ENCODE measurements at regions not wholly inside any gene's neighbourhood (a gene's known extent, or its start where the extent isn't known, plus 50 kb on each side); places are given as distances from the start of the nearest gene placed in this dataset.

DNA sequence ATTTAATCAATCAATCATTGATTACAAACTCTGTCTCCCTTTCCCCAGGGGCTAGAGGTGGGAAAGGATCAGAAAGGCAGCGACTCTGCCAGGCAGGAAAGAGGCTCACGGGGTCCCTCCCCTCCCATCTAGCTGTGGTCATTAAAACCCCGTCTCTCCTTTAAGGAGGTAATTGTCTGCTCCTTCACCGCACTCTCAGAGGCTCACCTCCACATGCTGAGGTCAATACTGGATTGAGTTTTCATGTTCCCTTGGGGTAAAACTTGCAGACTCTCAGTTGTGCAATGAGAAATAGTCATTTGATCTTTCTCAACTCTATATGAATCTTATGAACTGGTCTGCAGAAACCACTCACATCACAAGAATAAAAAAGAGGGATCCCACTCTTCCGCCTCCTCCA lies 368.8 kb downstream of the ADRA2A start:
- DNase-seq (ENCODE audit: low read depth): no peak

GRCh38 chr10:111446966-111447365 lies 370.1 kb downstream of the ADRA2A start:
- no peak for DNase-seq (ENCODE audit: low read depth)

DNA sequence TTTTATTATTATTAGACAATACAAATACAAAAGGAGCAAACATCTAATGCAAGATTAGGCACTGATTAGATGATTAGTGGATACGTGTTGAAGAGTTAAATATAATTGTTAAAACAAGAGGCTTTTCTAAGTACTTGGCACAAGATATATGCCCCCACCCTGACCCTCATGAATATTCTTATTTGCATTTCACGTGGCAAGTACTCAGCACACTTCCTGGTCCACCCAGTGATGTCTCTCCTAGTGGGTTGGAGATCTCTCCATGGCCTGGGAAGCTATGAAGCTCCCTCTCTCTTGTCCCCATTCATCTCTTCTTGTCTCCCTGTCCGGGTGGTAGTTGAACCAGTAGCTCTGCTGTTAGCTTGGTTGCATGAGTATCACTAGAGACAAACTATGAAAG lies 375.3 kb downstream of the ADRA2A start:
- DNase-seq (ENCODE audit: low read depth): no peak

- no peak for DNase-seq (ENCODE audit: low read depth)
Observed at GRCh38 chr10:111455776-111456426, 379.1 kb downstream of the ADRA2A start.

DNA sequence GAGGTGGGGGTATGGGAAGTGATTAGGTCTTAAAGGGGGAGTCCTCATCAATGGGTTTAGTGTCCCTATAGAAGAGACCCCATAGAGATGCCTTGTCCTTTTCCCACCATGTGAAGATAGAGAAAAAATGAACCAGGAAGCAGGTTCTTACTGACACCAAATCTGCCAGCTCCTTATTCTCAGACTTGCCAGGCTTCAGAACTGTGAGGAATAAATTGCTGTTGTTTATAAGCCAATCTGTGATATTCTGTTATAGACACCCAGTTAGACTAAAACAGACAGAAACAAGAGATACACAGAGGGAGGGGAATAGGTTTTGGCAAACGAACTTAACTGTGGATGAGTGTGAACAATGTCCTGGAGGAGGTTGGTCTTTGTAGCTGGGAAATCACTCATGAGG lies 381.4 kb downstream of the ADRA2A start:
- DNase-seq (ENCODE audit: low read depth): no peak

DNA sequence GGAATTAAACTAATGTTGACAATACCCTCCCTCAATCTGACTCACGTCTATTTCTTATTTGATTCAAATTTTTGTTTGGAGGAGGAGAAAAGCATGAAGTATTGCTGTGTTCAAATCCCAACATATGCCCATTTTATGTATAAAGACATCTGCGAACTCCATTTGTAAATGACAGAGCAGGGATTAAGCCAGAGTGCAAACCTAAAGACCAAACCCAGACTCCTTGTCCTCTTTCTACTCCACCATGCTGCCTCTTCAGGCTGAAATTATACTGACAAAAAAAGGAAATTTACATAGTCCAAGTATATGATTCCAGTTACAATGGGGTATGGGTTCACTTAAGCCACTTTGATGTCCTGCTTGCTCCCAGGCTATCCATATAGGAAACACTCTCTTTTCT lies 383.1 kb downstream of the ADRA2A start:
- DNase-seq (ENCODE audit: low read depth): no peak

GRCh38 chr10:111472445-111472844 lies 395.6 kb downstream of the ADRA2A start:
- DNase-seq (ENCODE audit: low read depth): no peak

DNA sequence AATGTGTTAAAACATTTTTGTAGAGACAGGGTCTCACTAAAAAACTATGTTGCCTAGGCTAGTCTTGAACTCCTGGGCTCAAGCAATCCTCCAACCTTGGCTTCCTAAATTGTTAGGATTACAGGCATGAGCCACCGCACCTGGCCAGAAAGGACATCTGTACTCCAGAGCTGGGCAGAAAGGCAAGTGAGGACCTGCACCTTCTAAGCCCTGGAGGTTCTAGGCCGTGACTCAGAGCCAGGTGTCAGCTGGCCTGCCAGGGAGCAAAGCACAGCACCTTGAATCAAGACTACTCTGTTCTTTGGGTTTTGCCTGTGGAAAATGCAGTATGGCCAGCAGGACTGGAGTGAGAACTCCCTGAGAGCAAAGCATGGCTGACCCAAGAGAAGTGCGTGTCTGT lies 396.5 kb downstream of the ADRA2A start:
- no peak for DNase-seq (ENCODE audit: low read depth)

DNA sequence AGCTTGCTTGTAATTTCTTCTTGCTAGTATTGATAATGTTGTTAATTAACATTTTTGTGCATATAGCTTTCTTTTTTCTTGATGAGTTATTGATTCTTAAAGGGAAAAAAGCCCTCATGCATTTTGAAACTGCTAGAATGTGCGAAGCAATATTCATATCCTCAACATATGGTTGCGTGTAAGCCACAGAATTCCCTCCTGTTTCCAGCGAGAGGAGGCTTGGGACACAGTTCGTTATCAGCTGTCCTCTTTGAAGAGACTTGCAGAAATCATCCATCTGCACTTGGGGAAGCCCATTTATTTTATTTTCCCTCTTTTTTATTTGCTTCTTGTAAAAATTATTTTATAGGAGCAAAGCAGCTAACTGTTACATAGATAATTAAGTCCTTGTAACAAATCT lies 398.0 kb downstream of the ADRA2A start:
- DNase-seq (ENCODE audit: low read depth): no peak

- DNase-seq (ENCODE audit: low read depth): no peak
Observed at GRCh38 chr10:111475720-111476119, 398.9 kb downstream of the ADRA2A start.

DNA sequence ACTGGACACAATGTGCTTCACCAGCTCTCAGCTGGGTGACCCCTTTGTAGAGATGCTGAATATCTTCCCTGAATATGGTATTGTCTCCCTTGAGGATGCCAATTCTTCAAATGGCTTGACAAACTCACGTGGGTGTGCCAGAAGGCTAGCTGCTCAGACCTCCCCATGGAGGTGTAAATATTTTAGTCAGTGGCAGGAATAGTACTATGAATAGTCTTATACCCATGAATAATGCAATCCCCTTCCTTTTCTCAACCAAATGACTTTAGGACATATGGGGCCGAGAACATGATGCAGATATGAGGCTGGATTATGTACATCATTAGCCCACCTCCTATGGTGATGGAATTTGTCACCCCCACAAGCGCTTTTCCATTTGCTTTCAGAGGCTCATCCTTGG lies 401.8 kb downstream of the ADRA2A start:
- no peak for DNase-seq (ENCODE audit: low read depth)

- DNase-seq (ENCODE audit: low read depth): no peak
Observed at GRCh38 chr10:111479966-111480365, 403.1 kb downstream of the ADRA2A start.

DNA sequence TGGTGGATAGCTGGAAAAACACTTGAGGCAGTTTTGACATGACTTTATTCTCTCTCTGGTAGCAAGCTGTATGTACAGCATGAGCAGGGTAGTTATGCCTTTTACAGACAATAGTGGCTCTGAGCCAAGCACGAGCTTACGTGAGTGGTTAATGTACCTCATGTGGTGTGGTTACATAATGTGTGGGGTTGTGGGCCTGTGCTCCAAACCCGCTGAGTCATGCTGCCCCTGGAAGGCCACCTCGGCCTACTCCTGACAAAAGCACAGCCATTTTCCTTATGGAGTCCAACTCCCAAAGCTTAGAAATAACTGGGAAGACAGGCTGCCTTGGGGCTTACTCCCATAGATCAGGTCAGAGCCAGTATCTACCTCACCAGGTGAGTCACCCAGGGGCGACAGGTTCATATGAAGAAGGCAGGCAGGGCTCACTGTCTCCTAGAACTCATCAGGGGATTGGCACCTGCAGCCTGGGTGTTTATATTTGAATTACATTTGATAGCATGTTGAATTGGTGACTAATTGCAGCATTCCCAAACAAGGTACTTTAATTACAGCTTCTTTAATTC lies 404.5 kb downstream of the ADRA2A start:
- no peak for DNase-seq (ENCODE audit: low read depth)

- DNase-seq (ENCODE audit: low read depth): no peak
Observed at GRCh38 chr10:111481866-111482265, 405.0 kb downstream of the ADRA2A start.

- no peak for DNase-seq (ENCODE audit: low read depth)
Observed at GRCh38 chr10:111482621-111483216, 405.9 kb downstream of the ADRA2A start.

DNA sequence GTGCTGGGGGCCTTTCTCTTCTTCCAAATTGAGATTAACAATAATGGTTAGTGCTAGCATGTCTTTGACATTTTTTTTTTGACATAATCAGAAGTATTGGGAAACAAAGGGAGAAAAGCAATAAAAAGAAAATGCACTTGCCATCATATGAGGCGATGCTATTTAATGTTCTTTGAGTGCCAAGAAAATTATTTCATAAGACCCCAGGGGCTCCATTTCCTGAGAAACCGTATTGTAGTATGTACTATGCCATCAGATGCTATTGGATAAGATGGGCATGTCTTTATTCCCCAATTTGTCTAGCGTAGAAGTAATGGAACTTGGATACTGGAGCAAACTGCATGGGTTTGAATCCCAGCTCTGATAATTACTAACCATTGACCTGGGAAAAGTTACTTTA lies 408.9 kb downstream of the ADRA2A start:
- no peak for DNase-seq (ENCODE audit: low read depth)

DNA sequence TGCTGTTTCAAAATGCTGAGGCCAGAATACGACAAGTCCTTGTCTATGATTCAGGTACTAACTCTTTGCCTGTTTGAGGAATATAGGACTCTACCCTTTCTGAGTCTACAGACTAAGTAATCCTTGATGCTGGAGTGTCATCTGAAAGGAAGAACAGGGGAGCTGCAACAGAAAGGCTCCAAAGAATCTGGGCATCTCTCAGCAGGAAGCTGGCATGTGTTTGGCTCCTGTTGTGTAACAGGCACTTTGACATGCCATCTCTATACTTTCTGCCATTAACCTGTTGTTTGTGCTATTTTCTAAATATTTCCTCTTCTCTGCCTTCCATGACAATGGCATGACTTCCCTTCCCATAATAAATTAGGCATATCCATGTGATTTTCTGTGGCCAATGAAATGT lies 409.5 kb downstream of the ADRA2A start:
- no peak for DNase-seq (ENCODE audit: low read depth)

- no peak for DNase-seq (ENCODE audit: low read depth)
Observed at GRCh38 chr10:111488668-111489067, 411.8 kb downstream of the ADRA2A start.

- DNase-seq (ENCODE audit: low read depth): no peak
Observed at GRCh38 chr10:111491154-111491553, 414.3 kb downstream of the ADRA2A start.

GRCh38 chr10:111493024-111493625 lies 416.3 kb downstream of the ADRA2A start:
- no peak for DNase-seq (ENCODE audit: low read depth)

- no peak for DNase-seq (ENCODE audit: low read depth)
Observed at GRCh38 chr10:111498560-111498959, 421.7 kb downstream of the ADRA2A start.

- no peak for DNase-seq (ENCODE audit: low read depth)
Observed at GRCh38 chr10:111504376-111504775, 427.5 kb downstream of the ADRA2A start.

- DNase-seq (ENCODE audit: low read depth): no peak
Observed at GRCh38 chr10:111506266-111507034, 429.6 kb downstream of the ADRA2A start.
